Activated effector memory CD4-positive, alpha-beta T cell treated with anti-CD3 and anti-CD28 coated beads, Interleukin-2, amount 50 U/mL, for 16 hours (primary cell): ENCODE measurements at regions not wholly inside any gene's neighbourhood (a gene's known extent, or its start where the extent isn't known, plus 50 kb on each side); places are given as distances from the start of the nearest gene placed in this dataset.

Experiments
- DNase-seq: peaks from one replicate; pipeline ENCODE4 v3.0.0-alpha.2; 2020

DNA sequence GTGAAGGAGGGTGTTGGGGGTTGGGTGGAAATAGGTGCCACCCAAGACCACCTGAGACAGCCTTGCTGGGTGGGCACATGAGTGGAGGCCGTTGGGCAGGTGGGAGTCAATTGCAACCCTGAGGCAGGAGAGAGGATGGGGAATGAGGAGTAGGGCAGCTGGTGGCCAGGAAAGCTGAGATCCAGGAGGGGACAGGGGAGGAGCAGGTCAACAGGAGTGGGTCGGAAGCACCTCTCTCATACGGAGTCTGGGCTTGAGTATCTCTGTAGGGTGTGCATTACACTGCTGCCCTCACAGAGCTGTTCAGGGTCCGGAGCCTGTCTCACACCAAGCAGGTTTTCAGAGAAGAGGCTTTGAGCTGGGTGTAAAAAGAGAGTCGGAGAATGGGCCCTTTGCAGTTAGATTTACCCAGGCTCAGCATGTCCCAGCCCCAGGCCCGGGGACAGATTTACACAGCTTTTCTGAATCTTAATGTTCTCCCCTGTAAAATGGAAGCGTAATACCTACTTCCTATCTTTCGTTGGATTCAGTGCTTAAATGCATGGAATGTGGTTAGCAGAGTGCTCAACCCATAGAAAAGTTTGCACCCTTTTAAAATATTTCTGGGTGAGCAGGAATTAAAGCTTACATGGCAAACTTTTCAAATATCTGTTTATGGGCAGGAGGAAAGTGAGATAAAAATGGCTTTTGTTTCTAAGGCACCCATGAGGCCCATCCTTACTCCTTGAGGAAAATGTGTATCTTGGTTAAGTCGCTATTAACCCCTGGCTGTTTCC lies 144.0 kb upstream of the MYCN start:
- peak; percentile 30 for DNase-seq

DNA sequence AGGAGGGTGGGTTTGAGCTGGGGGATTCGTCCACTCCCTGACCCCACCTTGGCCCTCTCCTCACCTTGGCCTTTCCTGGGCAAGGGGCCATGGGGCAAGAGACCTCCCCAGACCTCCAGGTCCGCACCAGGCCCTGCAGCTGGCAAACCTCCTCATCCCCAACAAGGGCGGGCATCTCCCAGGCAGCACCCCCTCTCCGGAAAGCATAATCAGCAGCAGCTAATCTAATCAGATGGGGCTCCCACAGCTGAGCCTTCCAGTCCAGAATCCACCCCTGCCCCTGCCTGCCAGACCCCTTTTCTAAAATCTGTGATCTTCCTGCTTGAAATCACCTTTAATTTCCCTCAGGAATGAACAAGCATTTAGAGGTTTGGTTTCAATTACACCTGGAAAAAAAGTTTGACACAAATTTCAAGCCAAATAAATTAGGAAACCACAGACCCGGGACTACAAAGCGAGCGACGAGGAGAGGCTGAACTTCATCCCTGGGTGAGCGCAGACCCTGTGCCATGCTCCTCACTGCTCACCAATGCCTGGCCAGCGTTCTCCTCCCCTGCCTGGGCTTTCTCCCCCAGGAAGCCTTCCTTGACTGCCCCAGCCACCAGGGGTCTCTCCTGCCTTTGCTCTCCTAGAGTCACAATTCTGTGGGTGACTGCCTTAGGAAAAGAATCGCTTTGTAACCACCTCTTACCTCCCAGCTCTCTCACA lies 143.0 kb upstream of the MYCN start:
- peak; percentile 44 for DNase-seq

DNA sequence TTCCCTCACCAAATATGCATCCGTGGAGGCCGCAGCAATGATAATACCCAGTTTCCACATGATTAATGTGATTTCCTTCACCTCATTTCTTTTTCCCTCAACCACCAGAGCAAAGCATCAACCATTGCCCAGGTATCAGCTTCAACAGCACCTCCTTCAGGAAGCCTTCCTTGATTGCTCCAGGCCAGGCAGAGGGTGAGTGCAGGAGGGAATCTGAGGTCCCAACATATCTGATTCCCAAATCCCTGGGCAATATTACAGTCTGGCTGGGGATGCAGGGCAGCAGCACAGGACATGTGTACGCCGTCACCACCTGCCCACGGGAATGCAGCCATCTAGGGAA lies 142.4 kb upstream of the MYCN start:
- peak; percentile 31 for DNase-seq

DNA sequence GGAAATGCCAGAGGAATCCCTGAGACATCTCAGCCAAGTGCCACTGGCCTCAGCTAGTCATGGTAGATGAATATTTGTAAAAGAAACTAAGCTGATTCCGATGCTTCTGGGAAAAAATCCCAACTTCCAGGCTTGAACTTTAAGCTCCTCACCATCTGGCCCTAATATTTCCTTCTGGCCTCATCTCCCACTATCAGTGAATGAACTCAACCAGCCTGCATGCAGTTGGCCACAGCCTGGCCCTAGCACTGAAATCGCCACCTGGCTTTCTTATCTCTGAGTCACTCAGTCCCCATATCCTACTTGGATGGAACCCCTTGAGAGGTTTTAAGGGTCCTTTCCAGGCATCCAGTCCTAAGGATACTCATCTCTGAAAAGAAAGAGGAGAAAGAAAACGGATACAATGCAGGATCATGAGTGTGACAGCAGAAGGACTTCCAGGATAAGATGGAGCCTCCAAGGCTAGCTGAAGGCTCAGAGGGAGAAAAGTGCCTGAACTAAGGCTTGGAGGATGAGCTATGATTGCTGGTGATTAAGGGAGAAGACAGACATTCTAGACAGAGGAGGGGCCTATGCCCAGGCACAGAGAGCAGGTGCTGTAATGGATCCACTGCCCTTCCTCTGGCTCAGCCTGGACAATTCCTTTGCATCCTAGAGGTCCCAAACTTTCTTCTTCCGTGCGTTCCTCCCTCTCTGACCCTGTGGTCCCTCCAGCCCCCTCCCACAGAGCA lies 141.5 kb upstream of the MYCN start:
- no peak for DNase-seq

DNA sequence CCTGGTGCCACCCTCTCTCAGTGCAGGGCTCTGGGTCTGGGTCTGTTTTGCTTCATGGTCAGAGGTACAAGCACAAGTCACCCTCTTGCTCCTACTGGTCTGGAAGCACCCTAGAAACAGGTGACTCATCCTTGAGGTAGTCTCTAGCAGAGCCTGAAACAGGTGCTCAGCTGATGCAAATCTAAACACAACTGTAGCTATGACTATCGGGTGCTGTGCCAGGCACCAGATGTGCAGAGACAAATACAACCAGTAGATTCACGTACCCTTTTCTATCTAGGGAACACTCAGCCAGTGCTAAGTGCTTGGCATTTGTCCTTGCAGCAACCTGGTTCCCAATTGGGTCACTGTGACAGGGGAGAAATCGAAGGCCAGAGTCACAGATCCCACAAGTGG lies 140.9 kb upstream of the MYCN start:
- no peak for DNase-seq

DNA sequence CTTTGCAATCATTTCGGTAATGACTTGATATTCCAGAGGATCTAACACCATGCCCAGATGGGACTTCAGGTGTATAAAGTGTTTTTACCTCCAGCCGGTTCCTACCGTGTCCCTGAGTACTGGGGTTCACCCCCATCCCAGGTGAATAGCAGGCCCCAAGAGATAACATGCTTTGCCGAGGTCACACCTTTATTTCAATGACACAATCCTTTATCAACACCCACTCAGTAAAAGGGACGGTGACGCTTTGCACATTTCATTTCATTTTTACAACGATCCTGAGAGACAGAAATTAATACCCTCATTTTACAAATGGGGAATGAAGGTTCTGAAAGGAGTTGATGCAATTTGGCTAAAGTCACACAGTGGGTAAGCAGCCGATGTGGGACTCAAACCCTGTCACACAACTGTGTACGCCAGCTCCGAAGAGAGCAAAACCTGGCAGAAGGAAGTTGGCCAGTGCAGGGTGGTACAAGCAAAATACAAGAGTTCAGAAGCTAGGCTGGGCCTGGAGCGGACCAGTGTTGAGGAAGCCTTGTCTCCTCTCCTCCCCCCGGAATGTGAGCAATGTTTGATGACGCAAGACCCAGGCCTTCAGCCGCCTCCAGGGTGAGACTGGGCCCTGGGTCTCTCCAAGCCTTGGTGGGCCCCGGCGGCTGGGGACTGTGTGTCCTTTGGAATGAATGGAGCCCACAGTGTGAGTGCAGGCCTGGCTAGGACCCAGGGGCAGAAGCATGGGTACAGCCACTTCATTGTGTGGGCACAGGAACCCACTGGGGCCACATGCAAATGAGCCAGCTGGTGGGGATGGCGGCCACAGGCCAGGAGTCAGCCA lies 139.6 kb upstream of the MYCN start:
- no peak for DNase-seq

DNA sequence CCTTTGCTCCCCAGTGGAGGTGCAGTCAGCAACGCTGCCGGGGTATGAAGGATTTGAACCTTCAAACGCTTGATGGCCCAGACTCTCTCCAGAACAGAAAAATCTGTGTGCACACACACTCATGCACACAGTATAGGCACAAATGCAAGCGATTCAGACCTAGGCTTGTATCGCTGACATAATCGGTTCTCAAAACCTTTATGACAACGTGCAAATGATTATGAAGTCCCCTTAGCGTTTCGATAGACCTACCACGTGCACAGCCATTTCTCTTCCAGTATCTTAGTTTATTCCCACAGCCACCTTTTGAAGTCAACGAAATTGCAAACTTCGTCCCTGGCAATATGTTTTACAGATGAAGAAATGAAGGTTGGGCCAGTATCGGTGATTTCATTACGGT lies 138.9 kb upstream of the MYCN start:
- DNase-seq, result no peak

DNA sequence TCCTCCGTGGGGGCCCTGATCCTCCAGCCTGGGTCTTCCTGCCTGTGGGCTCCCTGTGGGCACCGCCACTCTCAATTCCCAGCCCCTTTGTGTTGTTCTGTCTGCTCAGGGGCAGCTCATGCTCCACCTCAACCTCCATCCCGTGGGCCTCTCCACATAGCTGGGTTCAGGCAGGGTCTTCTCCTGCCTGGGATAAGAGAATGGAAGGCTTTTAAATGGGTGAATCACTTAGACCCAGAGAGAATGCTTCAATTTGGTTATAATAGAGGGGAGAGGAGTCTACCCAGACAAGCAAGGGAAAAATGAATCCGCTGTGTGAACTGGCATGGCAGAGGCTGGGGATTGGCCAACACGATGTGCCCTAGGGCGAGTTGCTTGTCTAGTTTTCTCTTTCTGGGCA lies 138.4 kb upstream of the MYCN start:
- no peak for DNase-seq

DNA sequence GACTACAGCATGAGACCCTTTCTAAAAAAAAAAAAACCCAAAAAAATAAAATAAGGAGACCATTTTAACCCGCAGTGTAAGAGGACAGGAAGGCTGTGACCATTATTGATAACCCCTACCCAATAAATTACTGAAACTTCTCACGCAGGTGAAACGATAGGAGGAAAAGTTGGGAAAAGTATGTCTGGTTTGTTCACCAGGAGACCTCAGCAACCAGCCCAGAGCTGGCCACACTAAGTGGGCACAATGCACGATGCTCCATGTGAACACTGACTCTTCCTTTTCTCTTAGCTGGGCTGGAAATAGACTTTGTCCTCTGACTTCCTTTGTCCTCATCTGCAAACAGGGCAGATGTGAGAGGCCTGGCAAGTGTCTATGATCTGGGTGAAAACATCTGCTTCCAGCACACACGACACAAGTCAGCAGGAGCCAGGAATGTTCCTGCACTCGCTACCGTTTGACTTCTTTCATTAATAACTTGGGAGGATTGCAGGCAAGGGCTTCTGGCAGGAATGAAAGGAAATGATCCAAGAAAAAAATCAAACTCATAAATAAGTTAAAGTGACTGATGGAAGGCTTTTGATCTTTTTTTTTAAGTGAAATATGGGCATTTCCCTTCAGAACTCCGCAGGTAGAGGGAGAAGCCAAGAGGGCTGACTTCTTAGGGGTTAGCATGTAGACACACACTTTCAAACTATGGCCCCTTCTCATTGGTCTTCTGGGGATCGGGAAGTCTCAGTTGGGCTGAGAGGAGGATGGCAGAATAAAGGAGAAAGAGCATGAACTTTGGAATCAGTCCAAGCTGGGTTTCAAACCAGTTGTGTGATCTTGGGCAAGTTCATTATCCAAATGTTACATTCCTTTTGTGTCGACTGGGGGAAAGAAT lies 137.4 kb upstream of the MYCN start:
- DNase-seq, result no peak

DNA sequence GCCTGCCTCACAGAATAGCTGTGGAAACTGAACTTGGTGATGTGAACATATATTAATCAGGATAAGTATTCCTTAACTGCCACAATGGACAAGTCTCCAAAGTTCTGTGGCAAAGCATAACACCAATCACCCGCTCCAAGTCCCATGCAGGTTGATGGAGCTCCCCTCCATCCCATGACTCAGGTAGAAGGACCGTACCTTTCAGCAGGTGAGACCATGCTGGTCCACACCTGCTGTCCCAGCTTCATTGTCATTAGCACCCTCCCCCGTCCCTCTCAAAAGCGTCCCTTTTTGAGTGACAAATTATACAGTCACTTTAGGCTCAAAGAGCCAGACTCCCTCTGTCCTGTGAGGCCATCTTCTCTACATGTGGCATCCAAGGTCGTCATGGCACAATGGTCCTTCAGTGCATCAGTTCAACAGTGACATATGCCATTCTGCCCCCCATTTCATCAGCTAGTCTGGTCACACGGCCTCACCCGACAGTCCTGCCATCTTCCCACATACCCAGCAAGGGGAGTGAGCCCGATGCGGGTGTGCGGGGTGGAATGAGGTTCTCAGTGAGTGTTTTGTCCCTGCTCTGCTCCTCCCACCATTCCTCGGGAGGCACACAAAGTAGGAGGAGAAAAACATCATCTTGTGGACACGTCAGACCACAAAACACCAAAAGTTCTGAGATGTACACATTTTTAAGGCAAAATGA lies 136.7 kb upstream of the MYCN start:
- DNase-seq, result no peak

DNA sequence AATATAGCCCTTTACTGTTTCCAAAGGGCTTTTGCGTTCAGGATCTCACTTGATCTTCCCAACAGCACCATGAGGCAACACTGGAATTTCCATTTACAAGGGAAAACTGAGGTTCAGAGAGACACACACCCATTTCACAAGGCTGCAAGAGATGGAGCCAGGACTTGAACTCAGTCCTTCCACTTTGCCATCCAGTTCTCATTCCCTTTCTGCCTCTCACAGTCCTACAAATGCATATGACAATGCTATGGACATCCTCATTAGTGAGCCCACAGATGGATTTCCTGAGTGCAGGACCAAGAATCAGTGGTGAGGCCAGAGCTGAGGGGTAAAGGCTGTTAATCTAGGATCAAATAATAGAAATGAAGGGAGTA lies 136.1 kb upstream of the MYCN start:
- no peak for DNase-seq

DNA sequence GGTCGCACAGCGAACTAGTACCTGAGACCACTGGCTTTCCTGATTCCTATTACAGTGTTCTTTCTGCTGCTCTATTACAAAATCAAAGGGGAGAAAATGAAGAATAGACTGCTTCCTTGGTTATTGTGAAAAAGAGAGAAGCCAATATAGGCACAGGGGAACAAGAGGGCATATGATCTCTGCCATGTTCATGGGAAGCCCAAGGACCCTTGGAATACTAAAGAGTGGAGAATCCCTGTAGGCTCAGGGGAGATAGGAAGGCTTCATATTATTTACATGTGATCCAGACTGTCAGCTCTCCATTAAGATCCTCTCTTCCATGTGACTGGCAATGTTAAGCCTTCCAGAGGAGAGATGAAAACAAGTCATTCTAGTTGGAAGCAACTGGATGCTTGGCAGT lies 135.7 kb upstream of the MYCN start:
- no peak for DNase-seq

DNA sequence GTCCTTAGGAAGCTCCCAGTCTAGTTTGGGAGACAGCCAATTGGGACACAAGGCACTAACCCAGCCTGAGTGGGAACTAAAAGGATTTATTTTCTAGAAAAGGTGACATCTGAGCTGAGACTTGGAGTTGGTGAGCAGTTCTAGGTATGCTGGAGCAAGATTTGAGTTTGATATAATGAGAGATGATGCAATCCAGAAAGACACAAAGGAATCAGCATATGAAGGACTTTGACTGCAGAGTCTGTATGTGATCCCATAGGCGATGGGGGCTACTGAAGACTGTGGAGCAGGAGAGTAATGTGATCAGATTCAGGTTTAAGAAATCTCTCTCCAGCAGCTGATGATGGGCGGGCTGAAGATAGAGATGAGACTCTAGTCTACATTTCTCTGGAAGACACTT lies 135.1 kb upstream of the MYCN start:
- DNase-seq, result no peak

DNA sequence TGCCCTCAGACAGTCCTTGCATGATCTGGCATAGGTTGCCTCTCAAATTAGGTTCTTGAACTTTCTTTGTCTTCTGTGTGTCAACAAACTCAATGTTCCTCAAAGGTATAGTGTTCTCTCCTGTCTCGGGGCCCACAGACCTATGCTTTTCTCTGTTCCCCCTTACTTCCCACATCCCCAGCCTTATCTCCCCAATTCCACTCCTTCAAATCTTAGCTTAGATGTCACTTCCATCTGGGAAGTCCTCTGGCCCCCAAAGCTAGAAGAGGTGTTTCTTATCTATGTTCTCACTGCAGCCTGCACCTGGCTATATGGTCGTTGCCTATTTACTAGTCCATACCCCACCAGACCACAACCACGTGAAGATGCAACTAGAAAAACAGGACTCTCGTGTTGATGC lies 134.6 kb upstream of the MYCN start:
- no peak for DNase-seq

DNA sequence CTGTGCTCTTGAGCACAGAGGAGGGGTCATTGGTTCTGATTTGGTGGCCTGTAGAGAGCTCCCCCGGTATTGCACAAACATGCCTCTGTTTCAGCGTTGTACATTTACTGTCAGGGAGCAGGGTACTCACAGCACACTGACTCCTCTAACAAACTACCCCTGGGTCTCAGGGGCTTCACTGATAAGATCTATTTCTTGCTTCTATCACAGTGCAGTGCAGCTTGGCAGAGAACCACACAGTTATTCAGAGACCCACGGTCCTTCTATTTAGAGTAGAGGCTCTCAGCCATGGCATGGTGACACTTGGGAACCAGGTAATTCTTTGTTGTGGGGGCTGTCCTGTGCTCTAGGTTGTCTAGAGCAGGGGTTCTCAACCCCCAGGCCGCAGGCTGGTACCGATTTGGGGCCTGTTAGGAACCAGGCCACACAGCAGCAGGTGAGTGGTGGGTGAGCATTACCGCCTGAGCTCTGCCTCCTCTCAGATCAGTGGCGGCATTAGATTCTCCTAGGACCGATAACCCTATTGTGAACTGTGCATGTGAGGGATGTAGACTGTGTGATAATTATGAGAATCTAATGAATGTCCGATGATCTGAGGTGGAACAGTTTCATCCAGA lies 133.4 kb upstream of the MYCN start:
- DNase-seq, result no peak

DNA sequence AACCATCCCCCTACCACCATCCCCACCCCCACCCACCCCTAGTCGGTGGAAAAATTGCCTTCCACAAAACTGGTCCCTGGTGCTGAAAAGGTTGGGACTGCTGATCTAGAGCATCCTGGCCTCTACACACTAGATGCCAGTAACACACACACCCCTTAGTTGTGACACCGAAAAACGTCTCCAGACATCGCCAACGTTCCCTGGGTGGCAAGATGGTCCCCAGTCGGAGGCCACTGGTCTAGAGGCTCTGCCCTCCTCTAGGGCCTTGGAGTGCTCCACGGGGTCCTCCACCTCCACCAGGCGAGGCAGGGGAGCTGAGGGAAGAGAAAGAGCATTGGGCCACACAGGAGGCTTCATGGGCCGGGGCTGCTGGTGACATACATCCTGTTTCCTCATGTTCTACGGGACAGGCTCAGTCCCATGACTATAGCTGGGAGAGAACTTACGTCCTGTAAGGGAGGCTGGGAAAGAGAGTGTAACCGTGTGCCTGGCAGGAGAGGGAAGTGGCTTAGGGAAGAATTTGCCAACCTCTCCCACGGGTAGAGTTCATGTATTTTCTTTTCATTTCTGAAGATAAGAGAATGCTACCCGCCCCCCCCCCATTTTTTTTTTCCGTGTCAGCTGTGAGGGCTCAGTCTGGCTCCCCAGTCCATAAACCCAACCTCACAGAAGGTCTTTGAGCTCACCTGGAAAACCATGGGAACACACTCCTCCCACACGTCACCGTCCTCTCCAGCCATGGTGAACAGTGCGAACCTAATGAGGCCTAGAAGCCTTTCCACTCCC lies 132.7 kb upstream of the MYCN start:
- DNase-seq, result no peak

DNA sequence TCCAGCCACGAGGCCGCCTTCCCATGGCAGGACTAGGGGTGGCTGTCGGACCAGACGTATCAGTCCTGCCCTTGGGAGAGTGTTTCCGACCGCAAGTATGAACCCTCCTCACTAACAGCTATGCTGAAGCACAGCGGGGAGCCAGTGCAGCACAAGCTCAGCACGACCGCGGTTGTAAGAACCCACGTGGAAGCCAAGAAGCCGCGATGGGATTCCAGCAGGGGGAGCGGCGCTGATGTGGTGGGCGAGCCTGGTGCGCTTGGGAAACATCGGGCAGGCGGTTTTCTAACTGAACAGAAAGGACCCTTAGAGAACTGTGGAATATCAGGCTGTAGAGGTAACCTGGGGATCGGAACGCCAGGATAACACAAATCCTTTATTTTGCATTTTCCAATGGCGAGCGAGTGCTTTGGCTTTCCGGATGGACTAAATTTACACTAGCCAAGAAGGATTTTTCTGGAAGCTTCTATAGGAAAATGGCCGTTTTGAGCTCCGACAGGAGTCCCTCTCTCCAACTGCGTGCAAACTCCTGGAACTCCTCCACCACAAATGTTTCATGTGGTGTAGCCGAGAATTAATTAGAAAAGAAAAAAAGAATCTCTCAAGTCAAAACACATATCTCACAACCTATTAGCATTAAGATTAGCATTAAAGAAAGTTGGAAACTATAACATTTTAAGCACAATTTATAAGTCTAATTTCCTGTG lies 132.0 kb upstream of the MYCN start:
- no peak for DNase-seq

DNA sequence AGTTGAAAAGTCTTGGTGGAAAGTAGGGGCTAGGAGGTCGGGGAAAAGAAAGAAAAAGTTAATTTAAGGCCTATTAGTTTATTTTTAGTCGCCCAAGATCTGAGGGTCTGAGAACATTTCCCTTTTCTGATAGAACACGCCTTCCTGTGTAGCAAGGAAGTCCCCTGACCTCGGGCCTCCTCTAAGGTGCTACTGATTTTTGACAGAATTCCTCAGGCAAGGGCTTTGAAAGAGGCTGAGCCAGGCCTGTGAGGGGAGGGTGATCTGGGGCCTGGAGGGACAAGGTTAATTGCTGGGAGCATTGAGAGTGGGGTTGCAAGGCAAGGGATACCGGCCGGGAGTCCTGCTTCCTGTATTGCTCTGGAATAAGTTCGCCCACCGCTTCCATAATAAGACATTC lies 131.4 kb upstream of the MYCN start:
- no peak for DNase-seq

DNA sequence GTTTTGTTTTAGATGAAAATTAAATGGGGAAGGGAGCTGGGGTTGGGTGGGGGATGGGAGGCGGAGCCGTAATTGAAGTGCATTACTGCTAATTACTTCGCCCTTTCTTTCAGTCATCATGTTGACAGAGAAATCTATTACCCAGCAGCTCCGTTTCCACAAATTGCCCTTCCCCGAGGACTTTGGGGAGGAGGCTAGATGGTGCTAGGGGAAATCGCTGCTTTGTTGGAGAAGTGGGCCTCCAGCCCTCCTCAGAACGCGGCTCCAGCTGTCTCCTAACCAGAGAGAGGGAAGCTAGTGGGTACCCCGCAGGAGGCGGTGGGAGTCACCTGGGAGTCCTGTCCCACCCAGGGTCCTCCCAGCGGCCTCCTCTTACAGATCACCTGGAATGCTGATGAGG lies 130.9 kb upstream of the MYCN start:
- no peak for DNase-seq
